Glomerular visceral epithelial cell (primary cell): ENCODE measurements at regions not wholly inside any gene's neighbourhood (a gene's known extent, or its start where the extent isn't known, plus 50 kb on each side); places are given as distances from the start of the nearest gene placed in this dataset.
"Not testable (repeated sequence)": the region's sequence is repeated elsewhere in the genome, so short reads cannot be mapped to it uniquely, and the experiment has no call there.

Experiments used
- DNase-seq: peaks from one replicate; pipeline ENCODE4 v3.0.0-alpha.2; 2016; ENCODE audit errors: extremely low spot score

GRCh38 chr16:46387720-46388119, 233.5 kb downstream of the SHCBP1 start:
- DNase-seq: not testable (repeated sequence)

GRCh38 chr16:46386805-46387620, 234.2 kb downstream of the SHCBP1 start:
- DNase-seq: not testable (repeated sequence)

DNA sequence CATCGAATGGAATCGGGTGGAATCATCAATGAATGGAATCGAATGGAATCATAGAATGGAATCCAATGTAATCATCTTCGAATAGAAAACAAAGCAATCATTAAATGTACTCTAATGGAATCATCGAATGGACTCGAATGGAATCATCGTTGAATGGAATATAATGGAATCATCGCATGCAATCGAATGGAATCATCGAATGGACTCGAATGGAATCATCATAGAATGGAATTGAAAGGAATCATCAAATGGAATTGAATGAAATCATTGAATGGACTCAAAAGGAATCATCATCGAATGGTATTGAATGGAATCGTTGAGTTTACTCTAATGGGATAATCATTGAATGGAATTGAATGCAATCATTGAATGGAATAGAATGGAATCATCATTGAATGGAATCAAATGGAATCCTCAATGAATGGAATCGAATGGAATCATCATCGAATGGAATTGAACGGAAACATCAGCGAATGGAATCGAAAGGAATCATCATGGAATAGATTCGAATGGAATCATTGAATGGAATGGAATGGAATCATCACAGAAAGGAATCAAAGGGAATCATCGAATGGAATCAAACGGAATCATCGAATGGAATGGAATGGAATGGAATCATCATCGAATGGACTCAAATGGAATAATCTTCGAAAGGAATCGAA, 234.9 kb downstream of the SHCBP1 start:
- DNase-seq: peak; percentile 55

- DNase-seq: peak; percentile 42
These were observed 236.7 kb downstream of the SHCBP1 start for GRCh38 chr16:46384285-46385061.

GRCh38 chr16:46383581-46383980, 237.6 kb downstream of the SHCBP1 start:
- peak; percentile 1 for DNase-seq

DNA sequence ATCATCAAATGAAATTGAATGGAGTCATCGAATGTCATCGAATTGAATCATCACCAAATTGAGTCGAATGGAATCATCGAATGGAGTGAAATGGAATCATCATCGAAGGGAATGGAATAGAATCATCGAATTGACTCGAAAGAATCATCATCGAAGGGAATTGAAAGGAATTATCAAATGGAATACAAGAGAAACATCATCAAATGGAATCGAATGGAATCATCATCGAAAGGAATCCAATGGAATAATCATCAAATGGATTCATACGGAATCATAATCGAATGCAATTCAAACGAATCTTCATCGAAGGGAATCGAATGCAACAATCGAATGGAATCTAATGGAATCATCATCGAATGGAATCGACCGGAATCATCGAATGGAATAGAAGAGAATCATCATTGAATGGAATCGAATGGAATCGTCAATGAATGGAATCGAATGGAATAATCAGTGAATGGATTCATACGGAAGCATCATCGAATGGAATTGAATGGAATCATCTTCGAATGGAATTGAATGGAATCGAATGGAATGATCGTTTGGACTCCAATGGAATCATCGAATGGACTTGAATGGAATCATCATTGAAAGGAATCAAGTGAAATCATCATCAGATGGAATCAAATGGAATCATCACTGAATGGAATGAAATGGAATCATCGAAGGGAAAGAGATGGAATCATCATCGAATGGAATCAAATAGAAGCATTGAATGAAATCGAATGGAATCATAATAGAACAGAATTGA, 238.2 kb downstream of the SHCBP1 start:
- DNase-seq: peak; percentile 8

- not testable (repeated sequence) for DNase-seq
These were observed 239.1 kb downstream of the SHCBP1 start for GRCh38 chr16:46382079-46382478.

- peak; percentile 5 for DNase-seq
These were observed 239.8 kb downstream of the SHCBP1 start for GRCh38 chr16:46381344-46381743.
